Fibroblast of skin of abdomen (primary cell): ENCODE measurements at regions not wholly inside any gene's neighbourhood (a gene's known extent, or its start where the extent isn't known, plus 50 kb on each side); places are given as distances from the start of the nearest gene placed in this dataset.

Source experiments
- DNase-seq: peaks from one replicate; pipeline ENCODE4 v3.0.0-alpha.2; 2013

DNA sequence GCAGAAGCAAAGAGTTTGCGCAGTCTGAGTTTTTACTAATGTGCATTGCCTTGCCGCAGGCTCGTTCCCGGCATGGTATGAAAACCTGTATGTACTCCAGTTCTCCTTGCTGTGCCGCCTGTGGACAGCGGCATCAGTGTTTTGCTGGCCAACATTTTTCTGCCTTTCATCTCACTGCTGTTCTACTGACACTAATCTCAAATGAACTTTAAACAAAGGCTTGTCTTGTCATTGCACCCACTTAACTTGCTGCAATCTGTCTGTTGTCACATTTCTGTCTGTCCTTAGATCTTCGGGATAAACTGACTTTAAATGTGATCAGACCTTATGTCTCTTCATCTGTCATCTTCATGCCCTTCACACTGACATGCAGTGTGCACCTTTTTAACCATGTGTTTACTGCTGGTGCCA, 71.7 kb upstream of the ZNRF2 start:
- no peak for DNase-seq

DNA sequence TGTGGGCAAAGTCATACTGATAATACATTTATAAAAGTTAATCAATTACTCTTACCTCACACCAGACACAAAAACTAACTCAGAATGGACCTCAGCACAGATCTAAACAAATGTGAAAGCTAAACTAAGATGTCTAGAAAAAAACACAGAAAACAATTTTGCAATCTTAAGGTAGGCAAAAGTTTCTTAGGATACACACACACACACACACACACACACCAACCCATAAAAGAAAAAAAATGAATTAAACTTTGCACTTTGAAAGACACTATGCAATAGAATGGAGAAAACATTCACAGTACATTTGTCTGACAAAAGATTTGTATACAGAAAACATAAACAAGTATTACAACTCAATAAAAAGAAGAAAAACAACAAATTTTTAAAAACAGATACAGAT, 70.8 kb upstream of the ZNRF2 start:
- DNase-seq: no peak

DNA sequence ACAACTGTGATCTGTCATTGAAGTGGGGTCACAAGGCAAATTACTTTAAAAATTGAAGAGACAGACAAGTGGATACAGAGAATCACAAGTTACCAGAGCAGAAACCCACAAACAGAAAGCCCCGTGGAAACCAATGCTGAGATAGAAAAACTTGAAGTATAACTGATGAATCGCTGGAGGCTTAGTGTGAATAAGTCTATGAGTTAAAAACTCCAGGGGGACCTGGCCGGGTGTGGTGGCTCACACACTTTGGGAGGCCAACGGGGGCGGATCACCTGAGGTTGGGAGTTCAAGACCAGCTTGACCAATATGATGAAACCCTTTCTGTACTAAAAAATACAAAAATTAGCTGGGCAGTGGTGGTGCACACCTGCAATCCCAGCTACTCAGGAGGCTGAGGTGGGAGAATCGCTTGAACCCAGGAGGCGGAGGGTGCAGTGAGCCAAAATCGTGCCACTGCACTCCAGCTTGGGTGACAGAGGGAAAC, 69.7 kb upstream of the ZNRF2 start:
- no peak for DNase-seq

DNA sequence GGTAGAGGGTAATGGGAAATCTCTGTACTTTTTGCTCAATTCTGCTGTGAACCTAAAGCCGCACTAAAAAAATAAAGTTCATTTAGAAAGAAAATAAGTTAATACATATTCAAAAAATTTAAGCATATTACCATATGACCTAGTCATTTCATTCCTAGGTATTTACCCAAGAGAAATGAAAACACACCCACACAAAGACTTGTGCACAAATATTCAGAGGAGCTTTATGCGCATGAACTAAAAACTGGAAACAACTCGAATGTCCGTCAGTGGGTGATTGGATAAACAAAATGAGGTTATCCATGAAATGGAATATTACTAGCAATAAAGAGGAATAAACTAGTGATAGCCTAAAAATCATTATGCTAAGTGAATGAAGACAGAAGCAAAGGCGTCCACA, 62.6 kb upstream of the ZNRF2 start:
- no peak for DNase-seq

DNA sequence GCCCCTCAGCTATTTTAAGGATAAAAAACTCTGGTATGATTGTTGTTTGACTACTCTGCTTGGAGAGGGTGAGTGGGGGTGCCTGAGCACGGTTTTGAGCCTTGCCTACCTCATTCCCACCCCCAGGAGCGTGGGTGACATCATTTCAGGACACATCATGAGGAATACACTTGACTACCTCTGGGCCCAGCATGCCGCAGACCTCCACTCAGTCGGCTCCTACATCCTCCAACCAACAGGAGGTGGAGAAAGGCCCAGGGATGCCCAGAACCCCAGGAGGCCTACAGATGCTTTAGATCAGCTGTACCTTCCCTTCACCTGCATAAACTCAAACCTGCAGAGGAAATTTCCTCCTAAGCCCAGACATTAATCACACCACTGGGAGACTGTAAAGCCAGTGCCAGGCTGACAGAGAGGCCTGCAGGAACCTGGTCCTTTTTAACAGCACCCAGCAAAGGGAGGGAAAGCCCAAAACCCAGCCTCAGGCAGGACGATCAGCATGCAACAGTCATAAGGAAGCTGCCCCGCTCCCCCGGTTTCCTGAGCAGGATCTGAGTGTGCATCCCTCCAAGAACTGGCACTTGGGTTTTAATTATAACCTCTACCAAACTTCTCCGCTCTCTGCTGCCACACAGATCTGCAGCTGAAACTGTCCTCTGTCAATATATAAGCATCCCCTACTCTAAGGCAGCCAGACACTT, 61.7 kb upstream of the ZNRF2 start:
- DNase-seq: no peak

DNA sequence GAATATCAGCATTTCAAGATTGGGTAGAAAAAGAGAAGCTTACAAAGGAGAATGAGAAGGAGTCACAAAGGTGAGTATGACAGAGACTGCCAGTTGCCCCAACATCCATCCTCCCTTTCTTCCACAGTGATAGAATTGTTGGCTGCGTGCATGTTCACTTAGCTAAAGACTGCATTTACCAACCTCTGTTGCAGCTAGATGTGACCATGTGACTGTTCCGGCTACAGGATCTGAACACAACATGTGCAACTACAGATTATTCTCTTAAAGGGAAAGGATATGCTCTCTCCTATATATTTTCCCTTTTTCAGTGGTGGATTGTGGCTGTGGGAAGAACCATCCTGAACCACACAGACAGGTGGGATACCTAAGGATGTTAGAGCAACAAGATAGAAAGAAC, 60.5 kb upstream of the ZNRF2 start:
- DNase-seq: no peak

DNA sequence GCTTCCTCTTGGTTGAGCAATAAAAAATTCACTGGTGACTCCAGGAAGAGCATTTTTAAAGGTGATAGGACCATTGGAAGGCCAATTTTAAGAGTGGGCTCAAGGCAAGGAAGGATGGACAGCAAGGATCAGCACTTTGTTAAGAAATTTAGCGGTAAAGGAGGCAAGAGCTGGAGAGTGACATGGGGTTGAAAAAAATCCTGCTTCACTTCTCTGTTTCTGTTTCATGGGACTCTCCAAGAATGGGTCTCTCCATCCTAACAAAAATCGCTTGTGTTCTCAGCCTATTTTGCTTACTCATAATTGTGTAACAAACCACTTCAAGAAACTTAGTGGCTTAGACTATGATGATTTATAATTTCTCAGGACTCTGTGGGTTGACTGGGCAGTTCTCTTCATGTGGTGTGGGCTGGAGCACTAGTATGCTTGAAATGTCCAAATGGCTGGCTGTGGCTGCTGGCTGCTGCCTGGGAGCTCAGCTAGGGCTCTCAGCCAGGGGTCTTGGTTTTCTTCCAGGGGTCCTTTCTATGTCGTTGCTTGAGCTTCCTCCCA, 59.8 kb upstream of the ZNRF2 start:
- DNase-seq: peak; percentile 94

DNA sequence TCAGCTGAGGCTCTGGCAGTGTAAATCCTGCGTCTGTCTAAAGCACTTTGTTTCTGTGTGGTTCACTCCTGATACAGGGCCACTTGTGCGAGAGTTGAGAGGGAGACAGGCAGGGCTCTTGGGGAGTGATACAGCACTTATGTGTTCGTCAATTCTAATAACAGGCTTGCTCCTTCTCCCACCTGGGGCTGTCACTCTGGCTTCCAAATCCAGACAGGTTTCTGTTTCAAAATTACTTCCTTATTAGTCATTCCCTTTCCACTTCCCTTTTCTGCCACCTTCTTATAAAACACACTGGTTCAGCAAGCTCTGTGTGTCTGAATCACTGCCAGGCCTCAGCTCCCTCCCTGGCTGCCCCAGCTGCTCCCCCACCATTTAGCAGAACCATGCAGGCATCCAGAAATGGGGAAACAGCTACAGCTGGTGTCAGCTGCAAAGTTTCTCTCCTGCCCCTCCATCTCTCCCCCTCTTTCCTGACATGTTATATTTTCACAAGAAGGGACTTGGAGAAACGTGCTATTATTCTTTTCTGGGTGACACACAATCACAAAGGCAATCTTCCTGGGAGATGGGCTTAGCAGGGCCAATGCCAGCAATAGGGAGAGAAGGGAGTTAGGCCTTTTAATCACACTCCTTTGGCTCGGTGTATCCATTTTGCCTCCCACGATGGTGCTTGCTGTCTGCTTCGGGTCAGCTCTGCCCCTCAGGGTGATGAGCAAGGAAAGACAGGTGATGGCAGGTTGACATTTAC, 58.4 kb upstream of the ZNRF2 start:
- DNase-seq: peak; percentile 66

DNA sequence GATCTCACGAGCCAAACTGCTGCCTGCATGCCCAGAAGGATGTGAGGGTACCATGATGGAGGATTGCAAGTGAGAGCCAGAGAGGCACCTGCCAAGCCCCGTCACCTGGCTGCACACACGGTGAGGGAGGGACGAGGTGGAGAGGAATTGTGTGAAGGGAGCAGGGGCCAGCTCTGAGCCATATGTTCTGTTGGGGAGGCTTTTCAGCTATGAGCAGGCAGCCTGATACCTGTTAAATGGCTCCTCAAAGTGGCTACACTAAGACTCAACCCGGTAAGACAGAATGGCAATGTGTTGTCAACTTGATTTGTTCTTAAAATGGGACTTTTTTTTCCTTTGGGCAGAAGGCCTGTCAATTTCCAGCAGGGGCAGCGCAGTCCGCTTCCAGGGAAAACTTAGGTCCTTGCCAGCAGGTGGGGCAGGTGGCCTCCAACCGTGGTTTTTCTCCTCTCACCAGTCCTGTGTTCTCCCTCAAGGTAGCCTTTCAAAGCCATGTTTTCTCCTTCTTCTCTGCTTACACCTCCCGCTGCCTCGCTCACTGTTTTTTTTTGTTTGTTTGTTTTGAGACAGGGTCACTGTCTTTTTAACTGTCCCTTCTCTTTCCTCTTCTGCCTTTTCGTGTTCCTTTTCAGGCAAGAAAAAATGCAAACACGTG, 57.7 kb upstream of the ZNRF2 start:
- no peak for DNase-seq

DNA sequence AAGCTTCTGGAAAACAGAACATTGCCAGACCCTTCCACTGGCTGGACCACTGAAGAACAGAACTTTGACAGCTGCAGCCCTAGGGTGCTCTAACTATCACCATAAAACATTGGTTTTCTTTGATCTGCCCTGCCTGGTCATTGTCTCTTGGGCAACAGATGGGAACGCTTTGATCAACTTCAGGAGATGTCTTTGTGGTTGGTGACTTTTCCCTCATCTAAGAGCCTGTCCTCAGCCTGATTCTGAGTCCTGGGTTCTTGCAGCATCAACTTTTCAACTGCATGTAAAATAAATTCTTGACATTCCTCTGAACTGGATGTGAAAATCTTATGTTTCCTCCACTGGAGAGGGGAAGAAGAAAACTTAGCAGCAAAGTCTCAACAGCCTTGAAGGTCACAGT, 53.1 kb upstream of the ZNRF2 start:
- no peak for DNase-seq

DNA sequence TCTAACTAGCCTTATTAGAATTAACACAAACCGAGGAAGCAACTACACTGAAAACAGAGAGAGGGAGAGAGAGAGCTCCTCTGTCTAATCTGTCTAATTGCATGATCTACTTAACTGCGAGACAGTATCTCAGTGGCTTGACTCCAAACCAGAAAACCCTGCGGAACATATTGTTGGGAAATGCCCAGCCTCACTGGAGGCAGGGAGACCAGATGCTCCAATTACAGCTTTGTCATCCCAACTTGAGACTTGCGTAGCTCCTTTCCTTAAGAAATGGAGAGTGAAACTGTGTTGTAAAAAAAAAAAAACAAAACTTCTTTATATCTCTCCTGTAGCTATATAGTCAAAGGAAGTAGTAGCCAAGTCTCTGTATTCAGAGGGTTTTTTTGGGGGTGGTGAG, 52.0 kb upstream of the ZNRF2 start:
- no peak for DNase-seq
